ENCODE measurements at regions not wholly inside any gene's neighbourhood (a gene's known extent, or its start where the extent isn't known, plus 50 kb on each side); places are given as distances from the start of the nearest gene placed in this dataset.
"Not testable (repeated sequence)": the region's sequence is repeated elsewhere in the genome, so short reads cannot be mapped to it uniquely, and the experiment has no call there.

- no peak for DNase-seq
These were observed 51.1 kb upstream of the JADE1 start for GRCh38 chr4:128758314-128758922.

DNA sequence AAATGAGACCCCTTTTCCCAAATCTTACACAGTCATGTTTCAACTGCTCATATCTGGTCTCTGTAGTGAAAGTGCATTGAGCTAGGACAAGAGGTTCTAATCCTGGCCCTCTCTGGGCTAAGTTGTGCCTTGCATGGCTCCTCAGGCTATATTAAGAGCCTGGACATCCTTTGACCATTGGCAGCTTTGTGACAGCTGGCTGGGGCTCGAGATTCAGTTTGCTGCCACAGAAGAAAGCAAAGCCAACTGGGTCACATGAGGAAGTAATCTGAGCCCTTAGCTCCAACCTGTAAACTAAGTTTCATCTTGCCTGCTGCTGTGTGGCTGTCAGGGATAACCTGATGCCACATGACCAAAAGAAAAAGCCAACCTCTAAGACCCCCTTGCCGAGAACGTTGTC, 51.8 kb upstream of the JADE1 start:
- DNase-seq, result peak; percentile 12

GRCh38 chr4:128751354-128751753, 58.1 kb upstream of the JADE1 start:
- DNase-seq, result no peak

DNA sequence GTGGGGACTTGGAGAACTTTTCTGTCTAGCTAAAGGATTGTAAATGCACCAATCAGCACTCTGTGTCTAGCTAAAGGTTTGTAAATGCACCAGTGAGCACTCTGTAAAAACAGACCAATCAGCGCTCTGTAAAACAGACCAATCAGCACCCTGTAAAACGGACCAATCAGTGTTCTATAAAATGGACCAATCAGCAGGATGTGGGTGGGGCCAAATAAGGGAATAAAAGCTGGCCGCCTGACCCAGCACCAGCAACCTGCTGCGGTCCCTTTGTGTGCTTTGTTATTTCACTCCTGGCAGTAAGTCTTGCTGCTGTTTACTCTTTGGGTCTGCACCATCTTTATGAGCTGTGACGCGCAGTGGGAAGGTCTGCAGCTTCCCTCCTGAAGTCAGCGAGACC, 67.8 kb upstream of the JADE1 start:
- not testable (repeated sequence) for DNase-seq

DNA sequence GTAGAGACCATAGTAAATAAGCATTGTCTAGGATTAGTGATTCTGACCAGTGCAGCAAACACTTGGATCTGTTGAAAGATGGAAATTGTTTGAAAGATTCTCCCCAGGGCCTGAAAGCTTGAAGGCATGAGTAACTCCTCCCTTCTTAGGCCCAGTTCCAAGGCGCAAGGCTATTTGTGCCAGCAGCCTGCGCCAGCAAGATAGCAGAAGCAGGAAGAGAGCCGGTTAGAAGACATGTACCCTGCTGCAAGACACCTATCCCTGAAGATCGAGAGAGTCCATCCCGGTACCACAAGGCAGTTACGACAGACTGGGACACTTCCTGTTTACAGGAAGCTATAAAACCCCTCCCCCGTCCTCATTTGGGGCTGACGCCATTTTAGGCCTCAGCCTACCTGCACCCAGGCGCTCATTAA, 72.4 kb upstream of the JADE1 start:
- no peak for DNase-seq

DNA sequence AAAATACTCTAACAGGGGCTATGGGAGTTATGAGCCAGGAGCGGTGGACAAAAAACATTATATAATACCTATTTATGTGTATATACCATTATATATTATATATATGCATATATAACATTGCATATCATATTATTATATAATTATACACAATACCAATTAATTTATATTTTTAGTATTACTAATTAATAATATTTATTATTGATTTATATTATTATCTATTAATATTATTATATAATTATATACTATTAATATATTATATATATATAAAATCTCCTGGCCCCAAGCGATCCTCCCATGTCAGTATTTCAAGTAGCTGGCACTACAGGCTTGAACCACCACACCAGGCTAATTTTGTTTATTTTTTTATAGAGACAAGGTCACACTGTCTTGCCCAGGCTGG, 73.8 kb upstream of the JADE1 start:
- no peak for DNase-seq

GRCh38 chr4:128728190-128728589, 81.3 kb upstream of the JADE1 start:
- no peak for DNase-seq

DNA sequence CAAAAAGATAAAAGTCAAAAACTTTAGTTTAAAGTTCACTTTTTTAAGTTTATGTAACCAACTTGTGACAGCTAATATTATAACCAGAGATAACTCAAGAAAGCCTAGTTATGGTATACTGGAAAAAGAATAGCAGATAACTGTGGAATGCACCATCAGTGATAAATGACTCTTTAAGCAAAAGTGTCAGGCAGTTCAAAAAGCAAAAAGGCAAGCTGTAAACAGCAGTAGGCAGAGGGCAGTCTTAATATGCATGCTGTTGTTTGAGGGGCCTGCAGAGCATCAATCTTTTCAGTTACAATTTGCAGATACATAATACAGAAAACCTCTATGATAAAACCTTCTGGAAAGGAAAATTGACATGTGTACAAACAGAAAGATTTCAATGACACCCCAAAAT, 81.8 kb upstream of the JADE1 start:
- DNase-seq, result no peak

DNA sequence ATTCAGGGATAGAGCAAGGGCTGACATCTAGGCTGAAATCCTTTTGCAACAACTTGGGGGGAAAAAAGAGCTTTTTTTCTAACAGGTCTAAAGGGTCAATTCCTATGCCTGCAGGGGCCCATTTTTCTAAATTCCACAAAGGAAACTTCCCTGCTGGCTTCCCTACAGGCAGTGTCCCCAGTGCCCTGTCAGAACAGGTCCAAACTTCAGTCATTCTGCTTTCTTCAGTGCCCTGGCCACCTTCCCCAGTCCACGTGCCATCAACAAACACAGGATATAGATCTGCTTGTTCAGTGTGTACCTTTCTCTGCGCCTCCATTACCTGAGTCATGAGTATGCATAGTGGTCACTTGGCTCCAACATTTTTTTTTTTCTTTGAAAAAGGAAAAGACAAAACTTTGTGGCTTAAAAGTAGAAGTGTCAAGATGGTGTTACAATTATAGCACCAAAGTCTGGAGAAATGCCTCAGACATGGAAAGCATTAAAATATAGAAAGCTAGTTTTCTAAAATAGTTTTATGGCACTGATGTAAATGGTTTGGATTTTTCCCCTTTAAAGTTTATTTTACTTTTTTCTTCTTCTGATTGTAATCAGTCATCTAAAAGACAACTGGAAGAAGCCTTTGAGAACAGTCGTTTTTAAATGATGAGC, 84.0 kb upstream of the JADE1 start:
- no peak for DNase-seq

DNA sequence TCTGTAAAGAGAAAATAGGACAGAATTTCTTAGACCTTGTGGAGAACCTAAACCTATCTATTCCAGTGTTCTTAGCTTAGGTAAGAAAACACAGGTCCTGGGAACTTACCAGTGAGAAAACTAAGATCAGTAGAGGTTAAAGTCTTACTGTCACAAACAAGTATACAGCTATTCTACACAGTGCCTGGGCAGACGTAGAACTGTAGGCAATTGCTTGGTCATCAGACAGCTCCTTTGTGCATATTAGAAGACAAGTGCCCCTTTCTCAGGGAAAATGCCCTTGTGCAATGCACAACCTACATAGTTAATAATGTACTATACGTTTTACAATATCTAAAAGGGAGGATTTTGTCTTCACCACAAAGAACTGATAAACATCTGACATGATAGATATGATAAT, 86.6 kb upstream of the JADE1 start:
- DNase-seq, result no peak

- DNase-seq, result no peak
These were observed 87.6 kb upstream of the JADE1 start for GRCh38 chr4:128721896-128722295.

- DNase-seq, result no peak
These were observed 89.2 kb upstream of the JADE1 start for GRCh38 chr4:128720270-128720669.

- DNase-seq, result peak; percentile 17
These were observed 90.7 kb upstream of the JADE1 start for GRCh38 chr4:128718768-128719167.

DNA sequence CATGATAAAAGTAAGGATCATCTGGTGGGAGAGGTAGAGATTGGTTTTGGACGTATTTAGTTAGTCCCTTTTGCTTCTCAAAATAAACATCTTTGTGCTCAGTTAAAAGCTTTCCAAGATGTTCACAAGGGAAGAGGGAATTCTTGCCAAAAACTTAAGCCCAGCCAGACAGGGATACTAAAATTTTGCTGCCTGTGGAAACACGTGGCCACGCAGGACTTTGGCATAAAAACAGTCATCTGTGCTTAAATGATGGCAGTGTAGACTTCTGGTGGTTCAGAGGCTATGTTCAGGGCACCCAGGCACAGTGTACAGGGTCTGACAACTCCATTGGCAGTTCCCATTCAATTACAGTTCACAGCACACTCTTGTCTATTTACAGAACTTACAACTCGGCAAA, 93.2 kb upstream of the JADE1 start:
- DNase-seq, result no peak

- no peak for DNase-seq
These were observed 93.9 kb upstream of the JADE1 start for GRCh38 chr4:128715616-128716015.

GRCh38 chr4:128711361-128711760, 98.1 kb upstream of the JADE1 start:
- DNase-seq, result no peak

DNA sequence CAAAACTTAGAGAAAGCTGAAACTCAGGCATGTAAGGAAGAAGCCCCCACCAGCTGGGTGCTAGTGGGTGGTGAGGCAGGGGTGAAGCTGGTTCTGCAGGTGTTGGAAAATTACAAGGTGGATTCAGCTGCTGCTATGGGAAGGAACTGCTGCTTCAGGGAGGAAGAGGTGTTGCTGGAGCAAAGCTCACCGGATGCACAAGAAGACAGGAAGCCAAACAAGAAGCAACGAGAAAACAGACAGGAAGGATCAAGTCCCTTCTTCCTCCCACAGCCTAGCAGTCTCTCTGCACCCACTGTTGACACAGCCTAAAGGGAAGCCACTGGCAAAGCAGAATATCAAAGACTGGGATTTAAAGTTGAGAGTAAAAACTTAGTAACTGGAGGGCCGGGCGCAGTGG, 100.2 kb upstream of the JADE1 start:
- no peak for DNase-seq

GRCh38 chr4:128707864-128708263, 101.6 kb upstream of the JADE1 start:
- no peak for DNase-seq

DNA sequence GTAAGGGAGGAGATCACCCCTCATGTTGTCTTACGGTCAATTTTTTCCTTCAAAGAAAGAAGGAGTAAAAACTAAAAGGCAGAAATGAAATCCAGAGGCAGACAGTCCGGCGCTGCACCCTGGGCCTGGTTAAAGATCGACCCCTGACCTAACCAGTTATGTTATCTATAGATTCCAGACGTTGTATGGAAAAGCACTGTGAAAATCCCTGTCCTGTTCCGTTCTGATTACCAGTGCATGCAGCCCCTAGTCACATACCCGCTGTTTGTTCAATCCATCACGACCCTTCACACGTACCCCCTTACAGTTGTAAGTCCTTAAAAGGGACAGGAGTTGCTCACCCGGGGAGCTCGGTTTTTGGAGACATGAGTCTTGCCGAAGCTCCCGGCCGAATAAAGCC, 105.6 kb upstream of the JADE1 start:
- no peak for DNase-seq

DNA sequence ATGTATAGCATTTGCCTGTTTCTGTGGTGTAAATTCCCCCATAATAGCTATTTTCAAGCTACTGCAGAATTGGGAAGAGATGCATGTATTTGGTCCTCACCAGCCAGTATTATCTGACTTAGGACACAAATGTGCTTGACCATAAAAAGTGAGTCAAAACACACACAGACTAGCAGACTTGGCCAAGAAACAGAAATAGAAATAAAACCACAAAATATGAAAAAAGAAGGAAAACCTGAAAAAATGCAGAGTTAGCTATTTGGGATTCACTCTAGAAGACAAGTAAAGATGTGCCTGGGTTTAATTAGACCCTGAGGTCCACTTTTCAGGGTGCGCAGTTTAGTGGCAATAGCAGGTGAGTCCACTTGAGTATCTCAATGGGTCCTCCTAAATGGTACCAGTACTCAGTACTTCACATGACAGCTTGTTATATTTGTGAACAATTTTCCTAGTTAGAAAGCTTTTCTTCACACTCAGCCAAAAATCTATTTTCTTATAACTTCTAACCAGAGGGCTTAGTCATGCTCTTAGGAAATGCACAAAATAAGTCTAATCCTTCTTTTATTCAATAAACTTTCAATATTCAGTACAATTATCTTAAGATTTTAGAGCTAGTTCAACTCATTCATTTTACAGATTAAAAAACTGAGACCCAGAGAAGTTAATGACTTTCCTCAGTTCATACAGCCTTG, 108.7 kb upstream of the JADE1 start:
- no peak for DNase-seq

DNA sequence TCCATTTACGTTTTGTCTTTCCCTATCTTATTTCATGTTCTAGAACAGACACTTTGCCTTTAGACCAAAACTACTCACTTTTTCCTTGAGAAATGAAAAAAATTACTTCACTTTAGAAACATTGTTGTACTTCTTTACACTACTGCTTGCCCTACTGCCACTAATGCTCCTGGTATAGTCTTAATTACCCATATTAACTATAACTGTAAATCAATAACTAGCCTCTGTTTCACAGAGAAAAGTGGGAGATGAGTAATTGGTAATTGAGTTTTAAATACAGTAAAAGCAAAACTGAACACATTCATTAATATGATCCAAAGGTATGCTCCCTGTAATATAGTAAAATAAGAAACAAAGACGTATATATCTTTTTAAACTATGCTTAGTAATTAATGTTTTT, 111.1 kb upstream of the JADE1 start:
- no peak for DNase-seq

- DNase-seq, result no peak
These were observed 112.2 kb upstream of the JADE1 start for GRCh38 chr4:128697323-128697722.

GRCh38 chr4:128690011-128690410, 119.5 kb upstream of the JADE1 start:
- DNase-seq, result no peak

- no peak for DNase-seq
These were observed 120.6 kb upstream of the JADE1 start for GRCh38 chr4:128688846-128689437.
